NCI-H748 (cell line): ENCODE measurements at regions not wholly inside any gene's neighbourhood (a gene's known extent, or its start where the extent isn't known, plus 50 kb on each side); places are given as distances from the start of the nearest gene placed in this dataset.
"Not testable (repeated sequence)": the region's sequence is repeated elsewhere in the genome, so short reads cannot be mapped to it uniquely, and the experiment has no call there.

Experiments
- DNase-seq: peaks from one replicate; lab custom pipeline; 2025; ENCODE audit not compliant: unreplicated experiment; lab: John Stamatoyannopoulos, UW

- no peak for DNase-seq
Observed at GRCh38 chr5:57915536-57915935, 432.9 kb upstream of the ACTBL2 start.

GRCh38 chr5:57911438-57911837 is 428.8 kb upstream of the ACTBL2 start:
- no peak for DNase-seq

- no peak for DNase-seq
Observed at GRCh38 chr5:57906671-57907070, 424.1 kb upstream of the ACTBL2 start.

DNA sequence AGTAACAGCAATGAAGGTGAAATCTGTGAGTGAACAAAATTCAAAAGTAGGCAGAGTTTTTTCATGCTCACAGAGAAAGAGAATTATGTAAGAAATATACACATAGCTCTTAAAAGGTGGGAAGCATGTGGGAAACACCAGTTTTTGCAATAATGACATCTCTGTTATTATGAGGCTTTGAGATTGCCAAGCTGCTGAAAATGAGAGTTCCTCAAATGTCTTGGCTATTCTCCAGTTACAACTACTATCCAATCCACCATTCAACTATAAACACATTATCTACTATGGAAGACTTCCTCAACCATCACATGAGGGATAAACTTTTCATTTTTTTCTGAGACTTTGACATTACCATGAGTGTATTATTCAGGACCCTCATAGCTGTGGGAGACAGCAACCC is 420.8 kb upstream of the ACTBL2 start:
- DNase-seq = no peak

DNA sequence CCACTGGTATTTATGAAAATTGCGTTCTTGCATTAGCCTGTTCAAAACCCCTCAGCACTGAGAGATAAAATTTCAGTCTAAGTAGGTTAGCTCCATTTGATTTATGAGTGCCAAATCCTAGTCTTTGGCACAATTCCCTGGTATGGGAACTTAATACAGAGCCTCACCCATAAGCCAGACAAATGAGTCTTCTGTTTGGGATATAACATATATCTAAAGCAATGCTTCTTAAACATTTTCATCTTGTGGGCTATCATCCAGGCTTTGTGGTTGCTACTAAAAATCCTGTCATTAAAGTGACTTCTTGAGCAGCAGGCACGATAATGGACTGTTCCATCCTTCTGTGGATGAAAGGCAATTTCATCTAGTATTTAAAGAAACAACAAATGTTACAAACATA is 419.5 kb upstream of the ACTBL2 start:
- no peak for DNase-seq

GRCh38 chr5:57900381-57900944 is 417.9 kb upstream of the ACTBL2 start:
- DNase-seq = no peak

DNA sequence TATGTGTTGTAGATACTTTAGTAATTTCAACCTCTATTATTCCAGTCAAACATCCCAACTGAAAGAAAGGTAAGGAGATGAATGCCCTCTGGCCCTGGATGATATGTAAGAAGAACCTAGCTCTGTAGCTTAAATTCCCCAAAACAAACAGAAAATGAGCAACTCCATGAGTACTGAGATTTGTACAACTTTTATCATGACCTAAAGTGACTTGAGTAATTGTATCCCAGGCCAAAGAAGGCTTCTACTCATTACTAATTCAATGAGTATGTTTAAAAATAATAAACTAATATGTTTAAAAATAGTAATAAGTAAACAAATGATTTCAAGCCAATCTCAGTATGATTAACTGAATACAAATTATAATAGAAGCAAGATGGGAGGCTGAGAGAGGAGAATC is 414.0 kb upstream of the ACTBL2 start:
- DNase-seq = no peak

DNA sequence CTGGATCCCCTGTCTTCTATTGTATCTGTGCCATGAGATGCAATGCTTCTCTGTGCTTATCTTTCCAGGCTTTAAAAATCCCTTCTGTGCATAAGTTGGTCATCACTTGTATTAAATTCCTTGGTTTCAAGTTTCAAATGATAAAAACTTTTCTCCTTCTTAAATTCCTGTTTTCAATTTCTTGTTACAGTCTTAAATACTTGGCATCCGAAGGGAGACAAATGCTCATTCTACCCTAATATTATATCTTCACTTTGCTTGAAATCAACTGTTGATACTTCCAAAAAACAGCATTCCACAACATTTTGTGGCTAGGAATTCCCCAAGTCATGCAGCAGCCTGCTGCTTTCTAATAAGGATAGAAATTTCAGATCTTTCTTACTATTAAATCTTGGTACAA is 413.2 kb upstream of the ACTBL2 start:
- no peak for DNase-seq

DNA sequence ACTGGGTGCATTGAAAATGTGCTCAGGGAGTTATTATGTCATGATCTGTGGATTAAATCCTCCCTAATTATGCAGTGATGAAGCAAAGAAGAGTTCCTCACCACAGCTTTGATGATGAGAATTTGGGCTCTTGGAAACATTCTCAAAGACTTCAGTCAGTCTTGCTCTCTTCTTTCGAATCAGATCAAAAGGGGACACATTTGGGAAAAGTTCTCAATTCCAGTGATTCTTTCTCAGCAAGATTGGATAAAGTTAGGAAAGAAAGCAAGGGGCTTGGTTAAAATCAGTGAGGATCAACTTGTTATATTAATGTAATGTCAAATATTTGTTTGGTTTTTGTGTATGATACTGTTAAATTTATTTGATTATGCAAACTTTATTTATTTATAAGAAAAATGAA is 411.3 kb upstream of the ACTBL2 start:
- DNase-seq = no peak

GRCh38 chr5:57891443-57891842 is 408.8 kb upstream of the ACTBL2 start:
- no peak for DNase-seq

- DNase-seq = peak; percentile 59
Observed at GRCh38 chr5:57889558-57889957, 406.9 kb upstream of the ACTBL2 start.

- peak; percentile 85 for DNase-seq
Observed at GRCh38 chr5:57887851-57888621, 405.4 kb upstream of the ACTBL2 start.

DNA sequence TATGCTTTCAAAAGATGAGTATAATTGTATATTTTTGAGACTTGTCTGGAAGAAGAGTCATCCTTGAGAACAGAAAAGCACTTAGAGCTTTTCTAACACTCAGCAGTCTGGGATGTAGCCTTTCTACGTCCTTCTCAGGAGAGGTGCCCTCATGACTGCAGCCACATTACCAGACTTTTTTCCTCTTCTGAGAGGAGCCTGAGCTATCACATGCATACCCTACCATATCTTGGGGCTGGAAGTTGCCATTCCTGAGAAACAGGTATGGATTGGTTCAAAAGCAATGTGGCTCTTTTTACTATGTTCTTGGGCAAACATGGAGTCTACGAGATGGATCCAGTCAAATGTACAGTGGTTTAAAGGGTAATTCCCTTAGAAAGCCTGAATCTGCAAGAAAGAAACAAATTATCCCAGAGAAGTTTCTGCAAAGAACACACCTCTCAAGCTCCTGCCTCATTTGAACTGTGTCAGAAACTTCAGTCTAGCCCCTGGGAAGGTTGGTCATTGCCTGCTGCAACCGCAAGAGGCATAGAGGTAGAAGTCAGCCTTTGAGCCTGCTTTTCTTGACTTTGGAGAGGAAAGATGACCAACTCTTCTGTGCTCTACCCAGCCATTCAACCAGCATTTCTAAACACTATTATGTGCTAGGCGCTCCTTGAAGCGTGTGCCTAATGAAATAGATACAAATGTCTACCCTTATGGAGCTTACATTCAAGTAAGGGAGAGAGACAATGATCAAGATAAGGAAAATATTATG is 401.9 kb upstream of the ACTBL2 start:
- no peak for DNase-seq

DNA sequence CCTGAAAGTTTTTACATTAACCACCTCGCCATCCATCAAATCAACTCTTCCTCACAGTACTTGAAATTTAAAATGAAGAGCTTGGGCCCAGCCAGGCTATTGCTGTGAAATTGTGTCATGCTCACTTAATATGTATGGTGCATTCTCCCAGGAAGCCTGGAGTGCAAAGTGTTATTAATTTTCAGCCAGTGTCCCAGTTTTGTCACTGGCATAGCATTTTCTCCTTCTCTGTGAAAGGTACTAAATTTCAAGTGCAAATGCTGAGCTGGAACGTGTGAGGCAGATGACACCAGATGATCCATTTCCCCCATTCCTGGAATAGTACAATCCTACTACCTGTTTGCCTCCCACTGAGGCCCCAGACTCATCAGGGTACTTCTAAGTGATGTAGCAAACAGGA is 397.6 kb upstream of the ACTBL2 start:
- DNase-seq = no peak

DNA sequence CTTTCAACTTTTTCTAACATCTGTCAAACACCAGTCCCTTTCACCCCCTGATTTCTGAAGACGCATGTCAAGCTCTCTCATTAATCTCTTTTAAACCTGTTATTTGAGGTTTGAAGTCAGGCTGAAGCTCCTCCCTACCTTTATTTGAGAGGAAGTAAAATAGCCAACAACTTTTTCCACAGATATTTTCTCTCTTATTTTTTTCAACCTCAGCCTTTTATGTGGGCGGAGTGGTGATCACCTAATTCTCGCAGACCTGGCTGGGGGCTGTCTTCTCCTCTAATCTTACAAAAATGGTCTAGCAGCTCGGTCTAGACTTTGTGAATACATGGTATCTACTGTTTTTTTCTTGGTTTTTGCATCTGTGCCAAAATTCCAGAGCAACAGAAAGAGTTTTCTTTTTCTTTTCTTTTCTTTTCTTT is 395.7 kb upstream of the ACTBL2 start:
- no peak for DNase-seq

DNA sequence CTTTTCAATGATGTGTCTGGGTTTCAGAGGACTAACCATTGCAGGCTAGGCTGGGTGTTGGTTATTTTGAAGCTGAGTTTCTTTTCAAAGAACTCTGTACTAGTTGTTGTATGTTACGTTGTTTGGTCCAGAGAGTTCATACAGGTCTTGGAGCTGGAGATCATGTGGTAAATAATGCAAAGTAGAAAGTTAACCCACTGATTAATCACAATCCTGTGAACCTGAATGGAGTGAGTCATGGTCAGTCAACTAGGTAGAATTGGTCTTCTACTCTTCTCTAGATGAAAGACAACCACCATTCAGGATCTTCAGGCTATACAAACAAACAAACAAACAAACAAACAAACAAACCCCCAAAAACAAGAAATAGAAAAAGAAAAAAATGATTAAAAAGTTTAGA is 388.9 kb upstream of the ACTBL2 start:
- DNase-seq = no peak

DNA sequence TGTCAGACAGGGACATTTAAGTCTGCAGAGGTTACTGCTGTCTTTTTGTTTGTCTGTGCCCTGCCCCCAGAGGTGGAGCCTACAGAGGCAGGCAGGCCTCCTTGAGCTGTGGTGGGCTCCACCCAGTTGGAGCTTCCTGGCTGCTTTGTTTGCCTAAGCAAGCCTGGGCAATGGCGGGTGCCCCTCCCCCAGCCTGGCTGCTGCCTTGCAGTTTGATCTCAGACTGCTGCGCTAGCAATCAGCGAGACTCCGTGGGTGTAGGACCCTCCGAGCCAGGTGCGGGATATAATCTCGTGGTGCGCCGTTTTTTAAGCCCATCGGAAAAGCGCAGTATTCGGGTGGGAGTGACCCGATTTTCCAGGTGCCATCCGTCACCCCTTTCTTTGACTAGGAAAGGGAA is 387.7 kb upstream of the ACTBL2 start:
- not testable (repeated sequence) for DNase-seq

DNA sequence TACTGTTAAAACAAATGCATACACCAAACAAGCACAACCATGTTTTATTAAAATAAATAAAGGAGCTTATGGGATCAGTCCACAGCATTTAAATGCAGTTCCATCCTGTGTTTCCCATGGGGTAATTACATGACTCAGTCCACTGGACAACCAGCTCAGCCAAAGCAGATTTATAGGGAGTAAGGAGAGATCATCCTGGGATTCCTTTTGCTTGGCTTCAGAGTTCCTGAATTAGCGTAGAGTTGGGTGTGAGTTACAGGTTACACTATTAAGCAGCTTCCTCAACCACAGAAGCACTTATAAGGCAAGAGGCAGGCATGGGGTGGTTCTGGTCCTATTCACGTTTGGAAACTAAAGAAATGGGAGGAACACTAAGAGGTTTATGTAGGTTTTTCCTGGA is 381.1 kb upstream of the ACTBL2 start:
- DNase-seq = no peak

DNA sequence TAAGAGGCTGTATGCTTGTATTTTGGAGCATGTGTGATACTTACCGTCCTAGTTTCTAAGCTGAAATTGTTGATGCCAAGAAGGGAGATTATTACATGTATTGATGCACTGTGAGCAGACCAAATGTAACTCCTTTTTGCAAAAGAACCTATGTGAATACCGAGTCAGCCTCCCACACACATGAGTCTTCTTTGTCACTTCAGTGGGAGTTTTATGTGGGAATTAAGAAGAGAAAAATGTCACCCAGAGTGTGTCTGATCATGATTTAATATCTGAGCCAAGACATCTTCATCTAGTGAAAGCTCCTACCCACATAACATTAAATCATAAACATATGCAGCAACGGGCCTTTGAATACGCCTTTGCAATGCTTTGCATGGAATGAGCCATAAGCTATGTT is 380.3 kb upstream of the ACTBL2 start:
- no peak for DNase-seq

GRCh38 chr5:57862471-57862911 is 379.9 kb upstream of the ACTBL2 start:
- DNase-seq = peak; percentile 28

DNA sequence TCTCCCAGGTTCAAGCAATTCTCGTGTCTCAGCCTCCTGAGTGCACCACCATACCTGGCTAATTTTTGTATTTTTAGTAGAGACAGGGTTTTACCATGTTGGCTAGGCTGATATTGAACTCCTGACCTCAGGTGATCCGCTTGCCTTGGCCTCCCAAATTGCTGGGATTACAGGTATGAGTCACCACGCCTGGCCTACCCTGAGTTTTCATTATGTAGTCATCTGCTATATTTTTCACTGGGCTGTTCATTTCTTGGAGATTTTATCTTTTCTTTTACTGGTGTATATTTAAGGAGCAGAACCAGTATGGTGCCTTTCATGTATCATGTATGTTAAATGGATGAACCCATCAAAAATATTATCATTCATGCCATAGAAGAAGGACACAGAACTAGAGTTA is 377.0 kb upstream of the ACTBL2 start:
- no peak for DNase-seq

DNA sequence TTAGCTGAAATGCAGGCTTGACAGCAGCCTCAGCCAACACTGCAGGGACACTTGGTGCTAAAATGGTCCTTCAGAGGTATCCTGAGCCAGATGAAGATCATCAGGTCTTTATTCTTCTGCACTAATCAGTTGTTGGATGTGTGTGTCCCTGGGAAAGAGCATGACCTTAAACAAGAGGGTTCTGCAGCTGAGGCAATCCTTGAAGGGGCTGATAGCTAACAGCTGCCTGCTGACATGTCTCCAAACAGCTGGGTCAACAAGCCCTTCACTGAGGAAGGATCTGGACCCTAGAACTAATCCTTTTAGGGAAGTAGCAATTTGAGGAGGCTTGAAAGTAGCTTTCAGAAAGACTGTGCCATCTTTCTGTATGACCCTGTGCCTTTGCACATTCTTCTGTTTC is 376.3 kb upstream of the ACTBL2 start:
- DNase-seq = no peak
